Left renal pelvis (tissue), 4 donors: ENCODE measurements at regions not wholly inside any gene's neighbourhood (a gene's known extent, or its start where the extent isn't known, plus 50 kb on each side); places are given as distances from the start of the nearest gene placed in this dataset.

Experiments used
- DNase-seq, 4 donors: peaks; one replicate each; pipeline ENCODE4 v3.0.0-alpha.2; 2013; ENCODE audit warnings: low read depth in 4 of 4, low spot score in 3 of 4

GRCh38 chr12:125193376-125194152 is 128.3 kb downstream of the AACS start:
- DNase-seq: no peak

- no peak for DNase-seq
Observed at GRCh38 chr12:125194163-125194773, 129.0 kb downstream of the AACS start.

- no peak for DNase-seq
Observed at GRCh38 chr12:125194987-125195386, 129.8 kb downstream of the AACS start.

GRCh38 chr12:125197326-125197725 is 132.1 kb downstream of the AACS start:
- no peak for DNase-seq

- no peak for DNase-seq
Observed at GRCh38 chr12:125198652-125199051, 133.4 kb downstream of the AACS start.

GRCh38 chr12:125201090-125201489 is 135.9 kb downstream of the AACS start:
- DNase-seq: no peak

GRCh38 chr12:125201940-125202339 is 136.7 kb downstream of the AACS start:
- DNase-seq: no peak

- no peak for DNase-seq
Observed at GRCh38 chr12:125202421-125202820, 137.2 kb downstream of the AACS start.

GRCh38 chr12:125203145-125203765 is 138.0 kb downstream of the AACS start:
- DNase-seq: no peak

GRCh38 chr12:125205386-125205785 is 140.2 kb downstream of the AACS start:
- no peak for DNase-seq

GRCh38 chr12:125206711-125207110 is 141.5 kb downstream of the AACS start:
- DNase-seq: no peak

- DNase-seq: no peak
Observed at GRCh38 chr12:125208334-125208733, 143.1 kb downstream of the AACS start.

GRCh38 chr12:125208942-125209341 is 143.7 kb downstream of the AACS start:
- DNase-seq: no peak

GRCh38 chr12:125210104-125210755 is 145.0 kb downstream of the AACS start:
- no peak for DNase-seq

- no peak for DNase-seq
Observed at GRCh38 chr12:125211464-125211863, 146.2 kb downstream of the AACS start.

- DNase-seq: no peak
Observed at GRCh38 chr12:125214289-125214688, 149.1 kb downstream of the AACS start.

- DNase-seq: no peak
Observed at GRCh38 chr12:125216756-125217155, 151.5 kb downstream of the AACS start.

- no peak for DNase-seq
Observed at GRCh38 chr12:125217308-125217707, 152.1 kb downstream of the AACS start.

- DNase-seq: no peak
Observed at GRCh38 chr12:125218952-125219351, 153.7 kb downstream of the AACS start.

- no peak for DNase-seq
Observed at GRCh38 chr12:125220404-125221273, 155.4 kb downstream of the AACS start.
